Progenitor cell of endocrine pancreas (in vitro differentiated cells): ENCODE measurements at regions not wholly inside any gene's neighbourhood (a gene's known extent, or its start where the extent isn't known, plus 50 kb on each side); places are given as distances from the start of the nearest gene placed in this dataset.

ENCODE experiments used
- DNase-seq: peaks from one replicate; pipeline ENCODE4 v3.0.0; 2021; ENCODE audit warnings: low spot score; ENCODE audit not compliant: unreplicated experiment
- H3K27ac Mint-ChIP-seq: 2 replicates; pipeline ENCODE4 v1.8.0; 2021; ENCODE audit warnings: mild to moderate bottlenecking, moderate library complexity, mixed read lengths
- H3K27me3 Mint-ChIP-seq: 2 replicates; pipeline ENCODE4 v1.8.0; 2021; ENCODE audit warnings: mixed read lengths
- H3K36me3 Mint-ChIP-seq: 2 replicates; pipeline ENCODE4 v1.8.0; 2022; ENCODE audit warnings: mixed read lengths; ENCODE audit not compliant: insufficient read depth
- H3K4me1 Mint-ChIP-seq: 2 replicates; pipeline ENCODE4 v1.8.0; 2021; ENCODE audit warnings: low read depth, mixed read lengths
- H3K4me3 Mint-ChIP-seq: 2 replicates; pipeline ENCODE4 v1.8.0; 2021; ENCODE audit warnings: low read depth, mild to moderate bottlenecking, moderate library complexity, mixed read lengths
- H3K9me3 Mint-ChIP-seq: 2 replicates; pipeline ENCODE4 v1.8.0; 2021; ENCODE audit warnings: low read depth, mixed read lengths
- CTCF ChIP-seq: fragments of 200-600 bp; sonication (generic); IDR thresholded peaks from one replicate; pipeline ENCODE4 v1.5.0; 2021; ENCODE audit warnings: antibody characterized with exemption, mild to moderate bottlenecking; ENCODE audit not compliant: unreplicated experiment

- no peak overlapping the region for H3K4me3 Mint-ChIP-seq
- no peaks in the 10 kb centered on the region for H3K27me3 Mint-ChIP-seq
- peaks cover 9% of the 10 kb centered on the region for H3K9me3 Mint-ChIP-seq
- H3K4me1 Mint-ChIP-seq: no peaks in the 10 kb centered on the region
- TF ChIP-seq CTCF: no peak
- no peaks in the 10 kb centered on the region for H3K36me3 Mint-ChIP-seq
- H3K27ac Mint-ChIP-seq: no peak overlapping the region
- DNase-seq: no peak
Observed at GRCh38 chr3:29186982-29187725, 93.7 kb upstream of the RBMS3 start.

GRCh38 chr3:29189328-29189727 lies 91.5 kb upstream of the RBMS3 start:
- Mint-ChIP-seq H3K9me3 (peaks cover 12% of the 10 kb centered on the region), H3K4me1 (no peaks in the 10 kb centered on the region), H3K36me3 (no peaks in the 10 kb centered on the region), H3K27ac (no peak overlapping the region), H3K27me3 (no peaks in the 10 kb centered on the region), H3K4me3 (no peak overlapping the region)
- TF ChIP-seq CTCF: no peak
- no peak for DNase-seq

- no peak for DNase-seq
- Mint-ChIP-seq H3K4me1 (no peaks in the 10 kb centered on the region), H3K36me3 (no peaks in the 10 kb centered on the region), H3K9me3 (peaks cover 14% of the 10 kb centered on the region), H3K27me3 (no peaks in the 10 kb centered on the region), H3K27ac (no peak overlapping the region), H3K4me3 (no peak overlapping the region)
- no peak for TF ChIP-seq CTCF
Observed at GRCh38 chr3:29194139-29194538, 86.7 kb upstream of the RBMS3 start.

- Mint-ChIP-seq H3K27ac (no peak overlapping the region), H3K27me3 (no peaks in the 10 kb centered on the region), H3K36me3 (no peaks in the 10 kb centered on the region), H3K9me3 (peaks cover 14% of the 10 kb centered on the region), H3K4me1 (no peaks in the 10 kb centered on the region), H3K4me3 (no peak overlapping the region)
- no peak for DNase-seq
- TF ChIP-seq CTCF: no peak
Observed at GRCh38 chr3:29195056-29195455, 85.8 kb upstream of the RBMS3 start.

GRCh38 chr3:29201604-29202003 lies 79.3 kb upstream of the RBMS3 start:
- Mint-ChIP-seq H3K27ac (no peak overlapping the region), H3K27me3 (no peaks in the 10 kb centered on the region), H3K4me3 (no peak overlapping the region), H3K9me3 (peaks cover 3% of the 10 kb centered on the region), H3K4me1 (no peaks in the 10 kb centered on the region), H3K36me3 (no peaks in the 10 kb centered on the region)
- TF ChIP-seq CTCF: no peak
- DNase-seq: no peak
